Epidermal melanocyte (primary cell): ENCODE measurements at regions not wholly inside any gene's neighbourhood (a gene's known extent, or its start where the extent isn't known, plus 50 kb on each side); places are given as distances from the start of the nearest gene placed in this dataset.

Experiments
- DNase-seq: peaks from one replicate; pipeline ENCODE4 v3.0.0; 2011; ENCODE audit warnings: low spot score; ENCODE audit not compliant: insufficient read length

- DNase-seq: no peak
Observed at GRCh38 chr6:149264629-149265028, 52.9 kb upstream of the TAB2 start.

GRCh38 chr6:149265945-149266344, 51.6 kb upstream of the TAB2 start:
- no peak for DNase-seq

GRCh38 chr6:149266659-149267058, 50.9 kb upstream of the TAB2 start:
- no peak for DNase-seq

DNA sequence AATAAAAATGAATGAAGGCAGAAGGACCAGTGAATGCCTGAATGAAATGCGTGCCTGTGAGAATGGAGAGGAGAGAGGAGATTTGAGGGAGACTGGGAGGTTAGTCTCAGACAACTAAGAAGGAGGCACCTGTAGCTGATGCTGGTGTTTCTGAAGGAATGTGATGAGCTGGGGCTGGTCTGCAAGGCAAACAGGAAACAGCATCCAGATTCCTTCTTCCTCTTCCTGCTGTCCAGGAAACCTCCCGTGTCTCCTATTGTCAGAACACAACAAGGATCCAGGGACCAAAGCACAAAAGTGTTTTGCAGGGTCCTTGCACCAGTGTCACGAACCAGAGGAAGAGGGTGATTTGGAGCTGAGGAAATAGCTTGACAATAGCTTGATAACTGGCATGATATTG, 50.4 kb upstream of the TAB2 start:
- no peak for DNase-seq

GRCh38 chr6:149267513-149268043, 49.9 kb upstream of the TAB2 start:
- no peak for DNase-seq
